BJ (cell line): ENCODE measurements at regions not wholly inside any gene's neighbourhood (a gene's known extent, or its start where the extent isn't known, plus 50 kb on each side); places are given as distances from the start of the nearest gene placed in this dataset.
"Not testable (repeated sequence)": the region's sequence is repeated elsewhere in the genome, so short reads cannot be mapped to it uniquely, and the experiment has no call there.

Source experiments
- CTCF ChIA-PET: fragments of 350-600 bp; formaldehyde crosslinking; extraction: SDS; loops from one replicate; lab custom pipeline; 2021; ENCODE audit warnings: antibody characterized with exemption, inconsistent platforms; lab: Yijun Ruan, JAX
- POLR2A ChIA-PET: fragments of 300-600 bp; sonication (Branson Sonifier 250); formaldehyde crosslinking; extraction: SDS; loops from one replicate; lab custom pipeline; 2021; ENCODE audit warnings: antibody characterized with exemption; lab: Charles Lee
- DNase-seq: peaks from one replicate; pipeline ENCODE4 v3.0.0-alpha.2; 2011; ENCODE audit warnings: low read depth
- H3K27me3 ChIP-seq: 2 replicates; pipeline ENCODE4 v1.6.0; 2011; ENCODE audit warnings: low read length; ENCODE audit not compliant: control insufficient read depth, insufficient read depth
- H3K36me3 ChIP-seq: 2 replicates; pipeline ENCODE4 v1.5.1; 2011; ENCODE audit warnings: low read length; ENCODE audit not compliant: control insufficient read depth, insufficient read depth
- H3K4me3 ChIP-seq: 2 replicates; pipeline ENCODE4 v1.5.1; 2011; ENCODE audit warnings: low read depth, mild to moderate bottlenecking, control low read depth, low read length
- TF ChIP-seq, protein P1 (sequence below): IDR thresholded peaks from 2 replicates; pipeline ENCODE4 v1.5.1; 2011; ENCODE audit warnings: low read depth, mild to moderate bottlenecking, control low read depth, inconsistent platforms, low read length, moderate library complexity; ENCODE audit not compliant: insufficient read depth

- no peak for DNase-seq
- ChIA-PET POLR2A (no interaction called here), CTCF (no interaction called here)
- Histone ChIP-seq H3K36me3 (no peaks in the 10 kb centered on the region), H3K27me3 (no peaks in the 10 kb centered on the region), H3K4me3 (no peak overlapping the region)
- TF ChIP-seq, protein P1, sequence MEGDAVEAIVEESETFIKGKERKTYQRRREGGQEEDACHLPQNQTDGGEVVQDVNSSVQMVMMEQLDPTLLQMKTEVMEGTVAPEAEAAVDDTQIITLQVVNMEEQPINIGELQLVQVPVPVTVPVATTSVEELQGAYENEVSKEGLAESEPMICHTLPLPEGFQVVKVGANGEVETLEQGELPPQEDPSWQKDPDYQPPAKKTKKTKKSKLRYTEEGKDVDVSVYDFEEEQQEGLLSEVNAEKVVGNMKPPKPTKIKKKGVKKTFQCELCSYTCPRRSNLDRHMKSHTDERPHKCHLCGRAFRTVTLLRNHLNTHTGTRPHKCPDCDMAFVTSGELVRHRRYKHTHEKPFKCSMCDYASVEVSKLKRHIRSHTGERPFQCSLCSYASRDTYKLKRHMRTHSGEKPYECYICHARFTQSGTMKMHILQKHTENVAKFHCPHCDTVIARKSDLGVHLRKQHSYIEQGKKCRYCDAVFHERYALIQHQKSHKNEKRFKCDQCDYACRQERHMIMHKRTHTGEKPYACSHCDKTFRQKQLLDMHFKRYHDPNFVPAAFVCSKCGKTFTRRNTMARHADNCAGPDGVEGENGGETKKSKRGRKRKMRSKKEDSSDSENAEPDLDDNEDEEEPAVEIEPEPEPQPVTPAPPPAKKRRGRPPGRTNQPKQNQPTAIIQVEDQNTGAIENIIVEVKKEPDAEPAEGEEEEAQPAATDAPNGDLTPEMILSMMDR = no peak
Measured at GRCh38 chrX:117397844-117398243, 718.8 kb downstream of the KLHL13 start.

DNA sequence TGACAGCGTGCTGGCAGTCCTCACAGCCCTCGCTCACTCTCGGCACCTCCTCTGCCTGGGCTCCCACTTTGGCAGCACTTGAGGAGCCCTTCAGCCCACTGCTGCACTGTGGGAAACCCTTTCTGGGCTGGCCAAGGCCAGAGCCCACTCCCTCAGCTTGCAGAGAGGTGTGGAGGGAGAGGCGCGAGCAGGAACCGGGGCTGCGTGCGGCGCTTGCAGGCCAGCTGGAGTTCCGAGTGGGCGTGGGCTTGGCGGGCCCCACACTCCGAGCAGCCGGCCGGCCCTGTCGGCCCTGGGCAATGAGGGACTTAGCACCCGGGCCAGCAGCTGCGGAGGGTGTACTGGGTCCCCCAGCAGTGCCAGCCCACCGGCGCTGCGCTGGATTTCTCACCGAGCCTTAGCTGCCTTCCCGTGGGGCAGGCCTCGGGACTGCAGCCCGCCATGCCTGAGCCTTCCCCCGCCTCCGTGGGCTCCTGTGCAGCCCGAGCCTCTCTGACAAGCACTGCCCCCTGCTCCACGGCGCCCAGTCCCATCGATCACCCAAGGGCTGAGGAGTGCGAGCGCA lies 722.0 kb downstream of the KLHL13 start:
- CTCF ChIA-PET, DNase-seq, H3K27me3 ChIP-seq, H3K4me3 ChIP-seq, H3K36me3 ChIP-seq, POLR2A ChIA-PET: not testable (repeated sequence)

DNA sequence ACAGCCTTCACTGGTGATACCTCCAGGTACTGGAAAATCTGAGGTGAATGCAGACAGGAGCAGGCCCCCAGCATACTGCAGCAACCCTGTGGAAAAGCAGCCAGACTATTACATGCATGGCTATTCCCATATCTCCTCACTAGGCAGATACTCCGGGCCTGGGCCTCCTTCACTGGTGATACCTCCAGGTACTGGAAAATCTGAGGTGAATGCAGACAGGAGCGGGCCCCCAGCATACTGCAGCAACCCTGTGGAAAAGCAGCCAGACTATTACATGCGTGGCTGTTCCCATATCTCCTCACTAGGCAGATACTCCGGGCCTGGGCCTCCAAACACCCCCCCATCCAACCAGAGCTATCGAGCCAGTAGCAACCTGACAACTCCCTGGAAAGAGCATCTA lies 724.2 kb downstream of the KLHL13 start:
- CTCF ChIA-PET, POLR2A ChIA-PET, H3K27me3 ChIP-seq, H3K4me3 ChIP-seq, DNase-seq, H3K36me3 ChIP-seq: not testable (repeated sequence)

GRCh38 chrX:117376460-117376859 lies 740.1 kb downstream of the KLHL13 start:
- Histone ChIP-seq H3K36me3 (no peaks in the 10 kb centered on the region), H3K27me3 (no peaks in the 10 kb centered on the region), H3K4me3 (no peak overlapping the region)
- ChIA-PET CTCF (no interaction called here), POLR2A (no interaction called here)
- TF ChIP-seq, protein P1 = no peak
- DNase-seq = no peak

GRCh38 chrX:117335209-117335608 lies 781.4 kb downstream of the KLHL13 start:
- no peaks in the 10 kb centered on the region for H3K27me3 ChIP-seq
- ChIA-PET CTCF (no interaction called here), POLR2A (no interaction called here)
- TF ChIP-seq, protein P1 = no peak
- no peaks in the 10 kb centered on the region for H3K36me3 ChIP-seq
- no peak overlapping the region for H3K4me3 ChIP-seq
- no peak for DNase-seq

GRCh38 chrX:117327373-117327772 lies 789.2 kb downstream of the KLHL13 start:
- H3K36me3 ChIP-seq = no peaks in the 10 kb centered on the region
- no peak for DNase-seq
- H3K4me3 ChIP-seq = no peak overlapping the region
- CTCF ChIA-PET = no interaction called here
- TF ChIP-seq, protein P1 = no peak
- no peaks in the 10 kb centered on the region for H3K27me3 ChIP-seq
- POLR2A ChIA-PET = no interaction called here
